ENCODE measurements at regions not wholly inside any gene's neighbourhood (a gene's known extent, or its start where the extent isn't known, plus 50 kb on each side); places are given as distances from the start of the nearest gene placed in this dataset.

GRCh38 chr14:97215263-97215969 lies 418.2 kb downstream of the VRK1 start:
- DNase-seq = no peak

GRCh38 chr14:97217111-97217885 lies 420.1 kb downstream of the VRK1 start:
- DNase-seq = no peak

GRCh38 chr14:97218274-97218673 lies 421.1 kb downstream of the VRK1 start:
- DNase-seq = no peak

- DNase-seq = no peak
Measured at GRCh38 chr14:97218691-97219430, 421.7 kb downstream of the VRK1 start.

- no peak for DNase-seq
Measured at GRCh38 chr14:97219431-97220017, 422.3 kb downstream of the VRK1 start.

GRCh38 chr14:97221572-97222285 lies 424.5 kb downstream of the VRK1 start:
- no peak for DNase-seq

- no peak for DNase-seq
Measured at GRCh38 chr14:97224016-97224415, 426.8 kb downstream of the VRK1 start.

GRCh38 chr14:97230051-97230450 lies 432.9 kb downstream of the VRK1 start:
- no peak for DNase-seq

- DNase-seq = no peak
Measured at GRCh38 chr14:97233319-97233985, 436.3 kb downstream of the VRK1 start.

- DNase-seq = no peak
Measured at GRCh38 chr14:97246648-97247047, 449.5 kb downstream of the VRK1 start.

GRCh38 chr14:97248973-97249372 lies 451.8 kb downstream of the VRK1 start:
- no peak for DNase-seq

- no peak for DNase-seq
Measured at GRCh38 chr14:97250931-97251330, 453.7 kb downstream of the VRK1 start.

- DNase-seq = no peak
Measured at GRCh38 chr14:97251491-97252155, 454.4 kb downstream of the VRK1 start.

GRCh38 chr14:97253756-97254155 lies 456.6 kb downstream of the VRK1 start:
- no peak for DNase-seq

- DNase-seq = no peak
Measured at GRCh38 chr14:97262336-97262735, 465.2 kb downstream of the VRK1 start.

GRCh38 chr14:97264516-97265230 lies 467.5 kb downstream of the VRK1 start:
- DNase-seq = no peak

GRCh38 chr14:97266653-97267052 lies 469.5 kb downstream of the VRK1 start:
- no peak for DNase-seq

GRCh38 chr14:97267509-97267908 lies 470.3 kb downstream of the VRK1 start:
- no peak for DNase-seq

GRCh38 chr14:97268097-97268496 lies 470.9 kb downstream of the VRK1 start:
- DNase-seq = no peak

- no peak for DNase-seq
Measured at GRCh38 chr14:97270308-97270707, 473.1 kb downstream of the VRK1 start.

- no peak for DNase-seq
Measured at GRCh38 chr14:97271451-97271960, 474.3 kb downstream of the VRK1 start.
